H1 (cell line): ENCODE measurements at regions not wholly inside any gene's neighbourhood (a gene's known extent, or its start where the extent isn't known, plus 50 kb on each side); places are given as distances from the start of the nearest gene placed in this dataset.

Experiments used
- BRCA1 ChIP-seq: IDR thresholded peaks from 2 replicates; pipeline ENCODE4 v1.6.1; 2012; ENCODE audit warnings: low read depth, low read length, improper control_type of control experiment
- CREB1 ChIP-seq: IDR thresholded peaks from 2 replicates; pipeline ENCODE4 v1.6.1; 2012; ENCODE audit warnings: inconsistent platforms
- EP300 ChIP-seq, 2 experiments: IDR thresholded peaks; 1 replicate in 1 of 2; 2 replicates in 1 of 2; pipeline ENCODE4 v1.6.1; 2011 to 2012; ENCODE audit warnings: low read depth in 2 of 2, low read length in 2 of 2, mild to moderate bottlenecking in 2 of 2, borderline replicate concordance in 1 of 2, inconsistent platforms in 1 of 2, moderate library complexity in 1 of 2
- EZH2 ChIP-seq: fragments of 200-600 bp; sonication (generic); IDR thresholded peaks from 2 replicates; pipeline ENCODE4 v1.7.1; 2012; ENCODE audit warnings: low read depth, mild to moderate bottlenecking, moderate library complexity, low read length, inconsistent platforms; ENCODE audit not compliant: severe bottlenecking
- GTF2F1 ChIP-seq: IDR thresholded peaks from 2 replicates; pipeline ENCODE4 v1.6.1; 2012; ENCODE audit warnings: low read depth, low read length, improper control_type of control experiment, borderline replicate concordance
- JUN ChIP-seq: IDR thresholded peaks from 2 replicates; pipeline ENCODE4 v1.6.1; 2011; ENCODE audit warnings: low read depth, mild to moderate bottlenecking, improper control_type of control experiment, low read length
- POLR2A ChIP-seq, 2 experiments: IDR thresholded peaks; 1 replicate in 1 of 2; 2 replicates in 1 of 2; pipeline ENCODE4 v1.6.1; 2011; ENCODE audit warnings: low read depth in 2 of 2, low read length in 2 of 2, mild to moderate bottlenecking in 2 of 2; ENCODE audit errors: control extremely low read depth in 1 of 2
- RAD21 ChIP-seq, 2 experiments: IDR thresholded peaks in 1 of 2; conservative IDR thresholded peaks in 1 of 2; 2 replicates each; pipeline ENCODE4 v1.6.1; 2011; ENCODE audit warnings: low read depth in 2 of 2, low read length in 2 of 2, improper control_type of control experiment in 1 of 2, inconsistent platforms in 1 of 2, mild to moderate bottlenecking in 1 of 2, moderate library complexity in 1 of 2
- RFX5 ChIP-seq: IDR thresholded peaks from 2 replicates; pipeline ENCODE4 v1.6.1; 2011; ENCODE audit warnings: low read depth, low read length, improper control_type of control experiment, borderline replicate concordance
- SIN3A ChIP-seq, 2 experiments: IDR thresholded peaks in 1 of 2; conservative IDR thresholded peaks in 1 of 2; 2 replicates each; pipeline ENCODE4 v1.6.1; 2011 to 2012; ENCODE audit warnings: low read length in 2 of 2, improper control_type of control experiment in 1 of 2, low read depth in 1 of 2, mild to moderate bottlenecking in 1 of 2
- SUZ12 ChIP-seq: fragments of 200-600 bp; sonication (generic); IDR thresholded peaks from 2 replicates; pipeline ENCODE4 v1.6.1; 2012; ENCODE audit warnings: mild to moderate bottlenecking, inconsistent platforms, low read length, moderate library complexity, mixed read lengths
- TCF12 ChIP-seq: IDR thresholded peaks from 2 replicates; pipeline ENCODE4 v1.6.1; 2011; ENCODE audit warnings: low read depth, mild to moderate bottlenecking, low read length
- TEAD4 ChIP-seq: IDR thresholded peaks from 2 replicates; pipeline ENCODE4 v1.6.1; 2012; ENCODE audit warnings: low read depth, low read length, inconsistent platforms, mixed read lengths
- TF ChIP-seq, protein P1 (sequence below), 3 experiments: IDR thresholded peaks; 1 replicate in 2 of 3; 2 replicates in 1 of 3; pipeline versions ENCODE4 v1.5.1 to v1.6.1; 2011; ENCODE audit warnings: low read length in 3 of 3, mild to moderate bottlenecking in 3 of 3, inconsistent platforms in 2 of 3, low read depth in 1 of 3, moderate library complexity in 1 of 3; ENCODE audit not compliant: insufficient read depth in 1 of 3; ENCODE audit errors: control extremely low read depth in 1 of 3

DNA sequence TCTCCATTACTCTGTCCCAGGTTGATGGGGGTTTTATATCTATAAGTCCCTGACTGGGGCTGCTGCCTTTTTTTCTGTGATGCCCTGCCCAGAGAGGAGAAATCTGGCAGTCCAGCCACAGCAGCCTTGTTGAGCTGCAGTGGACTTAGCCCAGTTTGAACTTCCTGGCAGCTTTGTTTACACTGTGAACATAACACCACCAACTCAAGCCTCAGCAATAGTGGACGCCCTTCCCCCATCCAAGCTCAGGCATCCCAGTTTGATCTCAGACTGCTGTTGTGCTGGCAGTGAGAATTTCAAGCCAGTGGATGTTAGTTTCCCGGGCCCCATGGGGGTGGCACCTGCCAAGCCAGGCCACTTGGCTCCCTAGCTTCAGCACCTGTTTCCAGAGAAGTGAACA is 298.5 kb upstream of the KDM5D start:
- no peak for TF ChIP-seq TEAD4
- TF ChIP-seq, protein P1, sequence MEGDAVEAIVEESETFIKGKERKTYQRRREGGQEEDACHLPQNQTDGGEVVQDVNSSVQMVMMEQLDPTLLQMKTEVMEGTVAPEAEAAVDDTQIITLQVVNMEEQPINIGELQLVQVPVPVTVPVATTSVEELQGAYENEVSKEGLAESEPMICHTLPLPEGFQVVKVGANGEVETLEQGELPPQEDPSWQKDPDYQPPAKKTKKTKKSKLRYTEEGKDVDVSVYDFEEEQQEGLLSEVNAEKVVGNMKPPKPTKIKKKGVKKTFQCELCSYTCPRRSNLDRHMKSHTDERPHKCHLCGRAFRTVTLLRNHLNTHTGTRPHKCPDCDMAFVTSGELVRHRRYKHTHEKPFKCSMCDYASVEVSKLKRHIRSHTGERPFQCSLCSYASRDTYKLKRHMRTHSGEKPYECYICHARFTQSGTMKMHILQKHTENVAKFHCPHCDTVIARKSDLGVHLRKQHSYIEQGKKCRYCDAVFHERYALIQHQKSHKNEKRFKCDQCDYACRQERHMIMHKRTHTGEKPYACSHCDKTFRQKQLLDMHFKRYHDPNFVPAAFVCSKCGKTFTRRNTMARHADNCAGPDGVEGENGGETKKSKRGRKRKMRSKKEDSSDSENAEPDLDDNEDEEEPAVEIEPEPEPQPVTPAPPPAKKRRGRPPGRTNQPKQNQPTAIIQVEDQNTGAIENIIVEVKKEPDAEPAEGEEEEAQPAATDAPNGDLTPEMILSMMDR (IDR thresholded peaks at IDR 0.05; ENCODE audit: control extremely low read depth in 1 of 3, insufficient read depth in 1 of 3, low read depth in 1 of 3, low read length in 3 of 3), result no peak
- TF ChIP-seq SIN3A (conservative IDR thresholded peaks at IDR 0.05 in 1 of 2, IDR thresholded peaks at IDR 0.05 in 1 of 2; ENCODE audit: low read depth in 1 of 2, low read length in 2 of 2), result no peak
- TF ChIP-seq TCF12, result no peak
- no peak for TF ChIP-seq BRCA1
- TF ChIP-seq CREB1, result no peak
- no peak for TF ChIP-seq GTF2F1
- no peak for TF ChIP-seq SUZ12
- no peak for TF ChIP-seq RAD21 (IDR thresholded peaks at IDR 0.05 in 1 of 2, conservative IDR thresholded peaks at IDR 0.05 in 1 of 2; ENCODE audit: low read depth in 2 of 2, low read length in 2 of 2)
- no peak for TF ChIP-seq EP300 (IDR thresholded peaks at IDR 0.05; ENCODE audit: borderline replicate concordance in 1 of 2, low read depth in 2 of 2, low read length in 2 of 2)
- TF ChIP-seq POLR2A (IDR thresholded peaks at IDR 0.05; ENCODE audit: control extremely low read depth in 1 of 2, low read depth in 2 of 2, low read length in 2 of 2), result no peak
- TF ChIP-seq JUN, result no peak
- no peak for TF ChIP-seq RFX5
- no peak for TF ChIP-seq EZH2
